ENCODE measurements at regions not wholly inside any gene's neighbourhood (a gene's known extent, or its start where the extent isn't known, plus 50 kb on each side); places are given as distances from the start of the nearest gene placed in this dataset.

GRCh38 chr10:126732868-126733267 is 62.4 kb upstream of the C10orf90 start:
- Histone ChIP-seq H3K36me3 (no peaks in the 10 kb centered on the region), H3K4me1 (no peaks in the 10 kb centered on the region), H3K27me3 (no peaks in the 10 kb centered on the region), H3K4me3 (no peak overlapping the region), H3K27ac (no peak overlapping the region), H3K9me3 (no peaks in the 10 kb centered on the region)
- WGBS, 2 donors: 76 to 83% methylated on average over 5 of the region's 5 CpGs
- no peak for DNase-seq
- no peak for TF ChIP-seq EP300 (IDR thresholded peaks at IDR 0.05)
- TF ChIP-seq POLR2AphosphoS5 (IDR thresholded peaks at IDR 0.05): no peak
- TF ChIP-seq POLR2A (IDR thresholded peaks at IDR 0.05): no peak
- TF ChIP-seq CTCF (IDR thresholded peaks at IDR 0.05): no peak
- intact Hi-C loops (cut with DNase I): no loop called here

GRCh38 chr10:126734015-126734414 is 63.5 kb upstream of the C10orf90 start:
- no peaks in the 10 kb centered on the region for H3K36me3 ChIP-seq
- WGBS, 2 donors: 34 to 59% methylated on average over 3 of the region's 3 CpGs
- H3K27ac ChIP-seq: no peak overlapping the region
- no peak overlapping the region for H3K4me3 ChIP-seq
- TF ChIP-seq POLR2A (IDR thresholded peaks at IDR 0.05) (no peak), CTCF (IDR thresholded peaks at IDR 0.05) (no peak), POLR2AphosphoS5 (IDR thresholded peaks at IDR 0.05) (no peak), EP300 (IDR thresholded peaks at IDR 0.05) (no peak)
- DNase-seq: no peak
- intact Hi-C loops (cut with DNase I): no loop called here
- H3K27me3 ChIP-seq: no peaks in the 10 kb centered on the region
- no peaks in the 10 kb centered on the region for H3K9me3 ChIP-seq
- no peaks in the 10 kb centered on the region for H3K4me1 ChIP-seq

GRCh38 chr10:126734967-126735366 is 64.5 kb upstream of the C10orf90 start:
- H3K4me1 ChIP-seq: no peaks in the 10 kb centered on the region
- no peaks in the 10 kb centered on the region for H3K27me3 ChIP-seq
- DNase-seq: no peak
- 30 to 65% methylated on average over 3 of the region's 3 CpGs for WGBS, 2 donors
- H3K4me3 ChIP-seq: no peak overlapping the region
- H3K27ac ChIP-seq: no peak overlapping the region
- no peaks in the 10 kb centered on the region for H3K9me3 ChIP-seq
- intact Hi-C loops (cut with DNase I): no loop called here
- no peaks in the 10 kb centered on the region for H3K36me3 ChIP-seq
- TF ChIP-seq POLR2A (IDR thresholded peaks at IDR 0.05) (no peak), POLR2AphosphoS5 (IDR thresholded peaks at IDR 0.05) (no peak), EP300 (IDR thresholded peaks at IDR 0.05) (no peak), CTCF (IDR thresholded peaks at IDR 0.05) (no peak)

GRCh38 chr10:126736142-126736541 is 65.6 kb upstream of the C10orf90 start:
- no peaks in the 10 kb centered on the region for H3K36me3 ChIP-seq
- DNase-seq: no peak
- WGBS, 2 donors: 85 to 93% methylated on average over 5 of the region's 5 CpGs
- no peaks in the 10 kb centered on the region for H3K27me3 ChIP-seq
- TF ChIP-seq POLR2A (IDR thresholded peaks at IDR 0.05): no peak
- TF ChIP-seq CTCF (IDR thresholded peaks at IDR 0.05): no peak
- TF ChIP-seq POLR2AphosphoS5 (IDR thresholded peaks at IDR 0.05): no peak
- TF ChIP-seq EP300 (IDR thresholded peaks at IDR 0.05): no peak
- H3K9me3 ChIP-seq: no peaks in the 10 kb centered on the region
- intact Hi-C loops (cut with DNase I): no loop called here
- no peak overlapping the region for H3K4me3 ChIP-seq
- H3K27ac ChIP-seq: no peak overlapping the region
- no peaks in the 10 kb centered on the region for H3K4me1 ChIP-seq

GRCh38 chr10:126736727-126737126 is 66.2 kb upstream of the C10orf90 start:
- DNase-seq: no peak
- Histone ChIP-seq H3K9me3 (no peaks in the 10 kb centered on the region), H3K4me3 (no peak overlapping the region), H3K36me3 (no peaks in the 10 kb centered on the region), H3K4me1 (no peaks in the 10 kb centered on the region), H3K27ac (no peak overlapping the region), H3K27me3 (no peaks in the 10 kb centered on the region)
- TF ChIP-seq CTCF (IDR thresholded peaks at IDR 0.05) (no peak), EP300 (IDR thresholded peaks at IDR 0.05) (no peak), POLR2A (IDR thresholded peaks at IDR 0.05) (no peak), POLR2AphosphoS5 (IDR thresholded peaks at IDR 0.05) (no peak)
- WGBS, 2 donors: 13 to 63% methylated on average over 2 of the region's 2 CpGs
- intact Hi-C loops (cut with DNase I): no loop called here
